ENCODE measurements at regions not wholly inside any gene's neighbourhood (a gene's known extent, or its start where the extent isn't known, plus 50 kb on each side); places are given as distances from the start of the nearest gene placed in this dataset.

- H3K9me2 ChIP-seq (ENCODE audit: insufficient read depth), result no peaks in the 10 kb centered on the region
- no peaks in the 10 kb centered on the region for H3K36me3 ChIP-seq (ENCODE audit: low read depth)
- no peak overlapping the region for H3K4me3 ChIP-seq
- H3K27ac ChIP-seq, result no peak overlapping the region
- peaks cover 12% of the 10 kb centered on the region for H3F3A ChIP-seq (ENCODE audit: insufficient read depth)
- in situ Hi-C loops (cut with MboI), result no loop called here
- 99% methylated on average over 8 of the region's 8 CpGs for WGBS, 2 experiments (ENCODE audit: low coverage in 1 of 2, low lambda C conversion rate in 2 of 2, missing lambda C conversion rate in 2 of 2)
- H2AFZ ChIP-seq, result no peak overlapping the region
- H3K27me3 ChIP-seq (replicated peaks; ENCODE audit: insufficient read depth), result no peaks in the 10 kb centered on the region
- TF ChIP-seq EZH2 (IDR thresholded peaks at IDR 0.05; ENCODE audit: insufficient read depth, poor library complexity, severe bottlenecking) (no peak), EZH2phosphoT487 (IDR thresholded peaks at IDR 0.05; ENCODE audit: insufficient read depth, low read depth) (no peak)
- no peak overlapping the region for H3K9ac ChIP-seq
- H4K20me1 ChIP-seq (ENCODE audit: insufficient read depth), result no peaks in the 10 kb centered on the region
- H3K79me2 ChIP-seq (ENCODE audit: insufficient read depth), result no peaks in the 10 kb centered on the region
- no peaks in the 10 kb centered on the region for H3K9me3 ChIP-seq (ENCODE audit: low read depth)
- peaks cover 16% of the 10 kb centered on the region for H3K4me1 ChIP-seq (ENCODE audit: insufficient read depth)
- DNase-seq, result no peak
- no peak overlapping the region for H3K4me2 ChIP-seq (ENCODE audit: unreplicated experiment)
These were observed 211.5 kb downstream of the SOX4 start for GRCh38 chr6:21804941-21805610.

- in situ Hi-C loops (cut with MboI), result no loop called here
- Histone ChIP-seq H3K79me2 (ENCODE audit: insufficient read depth) (no peaks in the 10 kb centered on the region), H3K27me3 (replicated peaks; ENCODE audit: insufficient read depth) (no peaks in the 10 kb centered on the region), H3K4me1 (ENCODE audit: insufficient read depth) (peaks cover 16% of the 10 kb centered on the region), H3F3A (ENCODE audit: insufficient read depth) (peaks cover 12% of the 10 kb centered on the region), H3K9me3 (ENCODE audit: low read depth) (no peaks in the 10 kb centered on the region), H2AFZ (peak overlapping the region; percentile 77), H3K4me2 (ENCODE audit: unreplicated experiment) (no peak overlapping the region), H3K9ac (no peak overlapping the region), H3K27ac (no peak overlapping the region), H3K36me3 (ENCODE audit: low read depth) (no peaks in the 10 kb centered on the region), H3K4me3 (no peak overlapping the region), H4K20me1 (ENCODE audit: insufficient read depth) (no peaks in the 10 kb centered on the region), H3K9me2 (ENCODE audit: insufficient read depth) (no peaks in the 10 kb centered on the region)
- TF ChIP-seq EZH2phosphoT487 (IDR thresholded peaks at IDR 0.05; ENCODE audit: insufficient read depth, low read depth), result no peak
- no peak for TF ChIP-seq EZH2 (IDR thresholded peaks at IDR 0.05; ENCODE audit: insufficient read depth, poor library complexity, severe bottlenecking)
- DNase-seq, result no peak
- 37 to 48% methylated on average over 2 of the region's 2 CpGs for WGBS, 2 experiments (ENCODE audit: low coverage in 1 of 2, low lambda C conversion rate in 2 of 2, missing lambda C conversion rate in 2 of 2)
These were observed 213.9 kb downstream of the SOX4 start for GRCh38 chr6:21807299-21808044.

- H3K9ac ChIP-seq, result no peak overlapping the region
- DNase-seq, result peak; percentile 87
- no peaks in the 10 kb centered on the region for H3K36me3 ChIP-seq (ENCODE audit: low read depth)
- no peaks in the 10 kb centered on the region for H3K9me3 ChIP-seq (ENCODE audit: low read depth)
- no peaks in the 10 kb centered on the region for H3K9me2 ChIP-seq (ENCODE audit: insufficient read depth)
- peak overlapping the region; percentile 59 for H3K4me2 ChIP-seq (ENCODE audit: unreplicated experiment)
- no peaks in the 10 kb centered on the region for H3K79me2 ChIP-seq (ENCODE audit: insufficient read depth)
- H3F3A ChIP-seq (ENCODE audit: insufficient read depth), result peaks cover 12% of the 10 kb centered on the region
- peak overlapping the region; percentile 14; the same call in 1 of the 2 replicates for H3K27ac ChIP-seq
- peaks cover 16% of the 10 kb centered on the region for H3K4me1 ChIP-seq (ENCODE audit: insufficient read depth)
- peak overlapping the region; percentile 77 for H2AFZ ChIP-seq
- in situ Hi-C loops (cut with MboI), result no loop called here
- WGBS, 2 experiments (ENCODE audit: low coverage in 1 of 2, low lambda C conversion rate in 2 of 2, missing lambda C conversion rate in 2 of 2), result 30 to 36% methylated on average over 5 to 7 of the region's 7 CpGs
- H3K27me3 ChIP-seq (replicated peaks; ENCODE audit: insufficient read depth), result no peaks in the 10 kb centered on the region
- no peaks in the 10 kb centered on the region for H4K20me1 ChIP-seq (ENCODE audit: insufficient read depth)
- TF ChIP-seq EZH2 (IDR thresholded peaks at IDR 0.05; ENCODE audit: insufficient read depth, poor library complexity, severe bottlenecking) (no peak), EZH2phosphoT487 (IDR thresholded peaks at IDR 0.05; ENCODE audit: insufficient read depth, low read depth) (no peak)
- H3K4me3 ChIP-seq, result peak overlapping the region; percentile 36; the same call in 1 of the 2 replicates
These were observed 214.5 kb downstream of the SOX4 start for GRCh38 chr6:21808045-21808470.

- no peak for TF ChIP-seq EZH2phosphoT487 (IDR thresholded peaks at IDR 0.05; ENCODE audit: insufficient read depth, low read depth)
- TF ChIP-seq EZH2 (IDR thresholded peaks at IDR 0.05; ENCODE audit: insufficient read depth, poor library complexity, severe bottlenecking), result no peak
- peaks cover 16% of the 10 kb centered on the region for H3K4me1 ChIP-seq (ENCODE audit: insufficient read depth)
- no peaks in the 10 kb centered on the region for H3K36me3 ChIP-seq (ENCODE audit: low read depth)
- no peaks in the 10 kb centered on the region for H3K9me3 ChIP-seq (ENCODE audit: low read depth)
- H3K9me2 ChIP-seq (ENCODE audit: insufficient read depth), result no peaks in the 10 kb centered on the region
- peak overlapping the region; percentile 14; the same call in 1 of the 2 replicates for H3K27ac ChIP-seq
- H3K27me3 ChIP-seq (replicated peaks; ENCODE audit: insufficient read depth), result no peaks in the 10 kb centered on the region
- WGBS, 2 experiments (ENCODE audit: low coverage in 1 of 2, low lambda C conversion rate in 2 of 2, missing lambda C conversion rate in 2 of 2), result 51 to 58% methylated on average over 16 of the region's 16 CpGs
- H4K20me1 ChIP-seq (ENCODE audit: insufficient read depth), result no peaks in the 10 kb centered on the region
- in situ Hi-C loops (cut with MboI), result no loop called here
- no peaks in the 10 kb centered on the region for H3K79me2 ChIP-seq (ENCODE audit: insufficient read depth)
- peak overlapping the region; percentile 59 for H3K4me2 ChIP-seq (ENCODE audit: unreplicated experiment)
- peak overlapping the region; percentile 36; the same call in 1 of the 2 replicates for H3K4me3 ChIP-seq
- peak; percentile 22 for DNase-seq
- peak overlapping the region; percentile 77 for H2AFZ ChIP-seq
- H3F3A ChIP-seq (ENCODE audit: insufficient read depth), result peaks cover 12% of the 10 kb centered on the region
- no peak overlapping the region for H3K9ac ChIP-seq
These were observed 215.1 kb downstream of the SOX4 start for GRCh38 chr6:21808551-21809242.
